ENCODE measurements at regions not wholly inside any gene's neighbourhood (a gene's known extent, or its start where the extent isn't known, plus 50 kb on each side); places are given as distances from the start of the nearest gene placed in this dataset.

- Mint-ChIP-seq H3K36me3 (no peaks in the 10 kb centered on the region), H3K4me3 (no peak overlapping the region), H3K27ac (no peak overlapping the region), H3K4me1 (ENCODE audit: low read depth) (no peaks in the 10 kb centered on the region), H3K9me3 (no peaks in the 10 kb centered on the region), H3K27me3 (peaks cover 3% of the 10 kb centered on the region)
- DNase-seq: no peak
- intact Hi-C loops (cut with micrococcal nuclease): loop anchor here (5.0 kb wide), 1 partner anchor 131 kb away; no protein-coding TSS in a partner anchor
- POLR2A ChIA-PET: no interaction called here
- CTCF ChIA-PET: interaction anchor here (0.5 to 3.1 kb wide), 5 partner anchors 9 to 646 kb away, joined by 3 to 16 read pairs (median 4); no protein-coding TSS in a partner anchor
Measured at GRCh38 chr2:71933467-71934319, 214.0 kb downstream of the CYP26B1 start.

GRCh38 chr2:71932780-71933466, 214.7 kb downstream of the CYP26B1 start:
- POLR2A ChIA-PET: no interaction called here
- Mint-ChIP-seq H3K4me3 (no peak overlapping the region), H3K27me3 (peaks cover 2% of the 10 kb centered on the region), H3K9me3 (no peaks in the 10 kb centered on the region), H3K4me1 (ENCODE audit: low read depth) (no peaks in the 10 kb centered on the region), H3K27ac (no peak overlapping the region), H3K36me3 (no peaks in the 10 kb centered on the region)
- CTCF ChIA-PET: interaction anchor here (3.1 kb wide), 1 partner anchor 9 kb away, joined by 16 read pairs; no protein-coding TSS in a partner anchor
- no peak for DNase-seq
- intact Hi-C loops (cut with micrococcal nuclease): loop anchor here (5.0 kb wide), 1 partner anchor 131 kb away; no protein-coding TSS in a partner anchor

GRCh38 chr2:71932037-71932779, 215.5 kb downstream of the CYP26B1 start:
- ChIA-PET CTCF (interaction anchor here (3.1 kb wide), 1 partner anchor 8 kb away, joined by 16 read pairs; no protein-coding TSS in a partner anchor), POLR2A (no interaction called here)
- Mint-ChIP-seq H3K27ac (no peak overlapping the region), H3K36me3 (no peaks in the 10 kb centered on the region), H3K9me3 (no peaks in the 10 kb centered on the region), H3K4me3 (no peak overlapping the region), H3K27me3 (peaks cover 2% of the 10 kb centered on the region), H3K4me1 (ENCODE audit: low read depth) (no peaks in the 10 kb centered on the region)
- DNase-seq: no peak
- intact Hi-C loops (cut with micrococcal nuclease): loop anchor here (5.0 kb wide), 1 partner anchor 130 kb away; no protein-coding TSS in a partner anchor

GRCh38 chr2:71930049-71930681, 217.5 kb downstream of the CYP26B1 start:
- DNase-seq: no peak
- H3K36me3 Mint-ChIP-seq: no peaks in the 10 kb centered on the region
- no peaks in the 10 kb centered on the region for H3K9me3 Mint-ChIP-seq
- no peaks in the 10 kb centered on the region for H3K4me1 Mint-ChIP-seq (ENCODE audit: low read depth)
- H3K4me3 Mint-ChIP-seq: no peak overlapping the region
- POLR2A ChIA-PET: no interaction called here
- intact Hi-C loops (cut with micrococcal nuclease): loop anchor here (5.0 kb wide), 1 partner anchor 128 kb away; no protein-coding TSS in a partner anchor
- no peak overlapping the region for H3K27ac Mint-ChIP-seq
- peaks cover 2% of the 10 kb centered on the region for H3K27me3 Mint-ChIP-seq
- CTCF ChIA-PET: no interaction called here

- H3K9me3 Mint-ChIP-seq: no peaks in the 10 kb centered on the region
- H3K27me3 Mint-ChIP-seq: peaks cover 2% of the 10 kb centered on the region
- CTCF ChIA-PET: no interaction called here
- POLR2A ChIA-PET: no interaction called here
- no peaks in the 10 kb centered on the region for H3K36me3 Mint-ChIP-seq
- no peaks in the 10 kb centered on the region for H3K4me1 Mint-ChIP-seq (ENCODE audit: low read depth)
- intact Hi-C loops (cut with micrococcal nuclease): no loop called here
- H3K27ac Mint-ChIP-seq: no peak overlapping the region
- DNase-seq: no peak
- H3K4me3 Mint-ChIP-seq: no peak overlapping the region
Measured at GRCh38 chr2:71929482-71929772, 218.2 kb downstream of the CYP26B1 start.

GRCh38 chr2:71928734-71929481, 218.8 kb downstream of the CYP26B1 start:
- Mint-ChIP-seq H3K4me3 (no peak overlapping the region), H3K36me3 (no peaks in the 10 kb centered on the region), H3K4me1 (ENCODE audit: low read depth) (no peaks in the 10 kb centered on the region), H3K27ac (no peak overlapping the region), H3K9me3 (no peaks in the 10 kb centered on the region), H3K27me3 (peaks cover 2% of the 10 kb centered on the region)
- CTCF ChIA-PET: no interaction called here
- no peak for DNase-seq
- intact Hi-C loops (cut with micrococcal nuclease): no loop called here
- POLR2A ChIA-PET: no interaction called here

GRCh38 chr2:71927757-71928715, 219.6 kb downstream of the CYP26B1 start:
- peaks cover under 1% of the 10 kb centered on the region for H3K27me3 Mint-ChIP-seq
- CTCF ChIA-PET: interaction anchor here (1.7 kb wide), 1 partner anchor 222 kb away, joined by 7 read pairs; no protein-coding TSS in a partner anchor
- H3K36me3 Mint-ChIP-seq: no peaks in the 10 kb centered on the region
- no peak overlapping the region for H3K4me3 Mint-ChIP-seq
- intact Hi-C loops (cut with micrococcal nuclease): no loop called here
- H3K4me1 Mint-ChIP-seq (ENCODE audit: low read depth): no peaks in the 10 kb centered on the region
- no peak for DNase-seq
- no peaks in the 10 kb centered on the region for H3K9me3 Mint-ChIP-seq
- POLR2A ChIA-PET: no interaction called here
- H3K27ac Mint-ChIP-seq: no peak overlapping the region

- no peak for DNase-seq
- no peaks in the 10 kb centered on the region for H3K36me3 Mint-ChIP-seq
- no peaks in the 10 kb centered on the region for H3K9me3 Mint-ChIP-seq
- H3K27me3 Mint-ChIP-seq: no peaks in the 10 kb centered on the region
- H3K27ac Mint-ChIP-seq: no peak overlapping the region
- H3K4me1 Mint-ChIP-seq (ENCODE audit: low read depth): no peaks in the 10 kb centered on the region
- ChIA-PET CTCF (interaction anchor here (1.7 to 4.7 kb wide), 2 partner anchors 223 to 652 kb away, joined by 7 to 49 read pairs; no protein-coding TSS in a partner anchor), POLR2A (no interaction called here)
- intact Hi-C loops (cut with micrococcal nuclease): no loop called here
- no peak overlapping the region for H3K4me3 Mint-ChIP-seq
Measured at GRCh38 chr2:71926876-71927756, 220.5 kb downstream of the CYP26B1 start.

GRCh38 chr2:71926089-71926447, 221.6 kb downstream of the CYP26B1 start:
- CTCF ChIA-PET: interaction anchor here (1.1 to 4.7 kb wide), 4 partner anchors 224 to 819 kb away, joined by 3 to 49 read pairs (median 5); no protein-coding TSS in a partner anchor
- POLR2A ChIA-PET: no interaction called here
- no peaks in the 10 kb centered on the region for H3K27me3 Mint-ChIP-seq
- DNase-seq: no peak
- no peak overlapping the region for H3K27ac Mint-ChIP-seq
- no peak overlapping the region for H3K4me3 Mint-ChIP-seq
- intact Hi-C loops (cut with micrococcal nuclease): no loop called here
- no peaks in the 10 kb centered on the region for H3K9me3 Mint-ChIP-seq
- H3K4me1 Mint-ChIP-seq (ENCODE audit: low read depth): no peaks in the 10 kb centered on the region
- H3K36me3 Mint-ChIP-seq: no peaks in the 10 kb centered on the region

Measured in activated CD4-positive, alpha-beta memory T cell treated with anti-CD3 and anti-CD28 coated beads for 36 hours (primary cell).